Neural cell (in vitro differentiated cells): ENCODE measurements at regions not wholly inside any gene's neighbourhood (a gene's known extent, or its start where the extent isn't known, plus 50 kb on each side); places are given as distances from the start of the nearest gene placed in this dataset.

Experiments
- H2AFZ ChIP-seq: fragments of 200-600, 300-800 bp; sonication (generic), shearing (Covaris generic); 2 replicates; pipeline ENCODE4 v1.6.0; 2014; ENCODE audit warnings: low read depth, mild to moderate bottlenecking, antibody characterized with exemption, low read length, moderate library complexity
- H3F3A ChIP-seq: fragments of 200-600 bp; shearing (Covaris generic); 2 replicates; pipeline ENCODE4 v1.6.1; 2016; ENCODE audit warnings: mild to moderate bottlenecking, moderate library complexity, mixed read lengths, antibody characterized with exemption, low read length; ENCODE audit not compliant: insufficient read depth, poor library complexity, severe bottlenecking
- H3K27ac ChIP-seq: fragments of 200-600, 300-800 bp; sonication (generic), shearing (Covaris generic); 2 replicates; pipeline ENCODE4 v1.5.1; 2014; ENCODE audit warnings: mild to moderate bottlenecking, low read length, moderate library complexity
- H3K27me3 ChIP-seq: fragments of 300-800, 200-600 bp; sonication (generic), shearing (Covaris generic); 2 replicates; pipeline ENCODE4 v1.6.0; 2014; ENCODE audit warnings: mild to moderate bottlenecking, low read depth, low read length, moderate library complexity; ENCODE audit not compliant: insufficient read depth
- H3K36me3 ChIP-seq: fragments of 300-800, 200-600 bp; sonication (generic), shearing (Covaris generic); 2 replicates; pipeline ENCODE4 v1.5.1; 2014; ENCODE audit warnings: mild to moderate bottlenecking, antibody characterized with exemption, low read length, moderate library complexity; ENCODE audit not compliant: insufficient read depth
- H3K4me2 ChIP-seq: fragments of 300-800, 200-600 bp; sonication (generic), shearing (Covaris generic); 2 replicates; pipeline ENCODE4 v1.6.0; 2014; ENCODE audit warnings: mild to moderate bottlenecking, low read length
- H3K4me3 ChIP-seq: fragments of 300-800, 200-600 bp; sonication (generic), shearing (Covaris generic); 2 replicates; pipeline ENCODE4 v1.5.1; 2014; ENCODE audit warnings: mild to moderate bottlenecking, low read length, moderate library complexity
- H3K79me2 ChIP-seq: fragments of 200-600 bp; shearing (Covaris generic); replicated peaks from 2 replicates; pipeline ENCODE4 v1.6.0; 2014; ENCODE audit warnings: mild to moderate bottlenecking, low read length, moderate library complexity; ENCODE audit not compliant: insufficient read depth
- H3K9ac ChIP-seq: fragments of 300-800, 200-600 bp; sonication (generic), shearing (Covaris generic); 2 replicates; pipeline ENCODE4 v1.6.1; 2016; ENCODE audit warnings: mild to moderate bottlenecking, low read length, mixed read lengths
- H3K9me2 ChIP-seq: fragments of 200-600 bp; shearing (Covaris generic); 2 replicates; pipeline ENCODE4 v1.6.1; 2016; ENCODE audit warnings: mild to moderate bottlenecking, low read length, mixed read lengths; ENCODE audit not compliant: insufficient read depth
- H3K9me3 ChIP-seq: fragments of 200-600, 300-800 bp; sonication (generic), shearing (Covaris generic); 2 replicates; pipeline ENCODE4 v1.6.1; 2016; ENCODE audit warnings: mild to moderate bottlenecking, mixed run types, low read length, moderate library complexity, mixed read lengths
- H4K20me1 ChIP-seq: fragments of 200-600 bp; shearing (Covaris generic); 2 replicates; pipeline ENCODE4 v1.6.1; 2016; ENCODE audit warnings: mild to moderate bottlenecking, mixed run types; ENCODE audit not compliant: insufficient read depth
- CTCF ChIP-seq: fragments of 450-650 bp; IDR thresholded peaks from 2 replicates; pipeline ENCODE4 v1.5.1; 2014; ENCODE audit warnings: antibody characterized with exemption, mild to moderate bottlenecking, moderate library complexity; ENCODE audit not compliant: poor library complexity, severe bottlenecking
- EP300 ChIP-seq: fragments of 450-650 bp; conservative IDR thresholded peaks from 2 replicates; pipeline ENCODE4 v1.6.1; 2014; ENCODE audit warnings: antibody characterized with exemption, mild to moderate bottlenecking, moderate library complexity; ENCODE audit not compliant: poor library complexity, severe bottlenecking
- EZH2 ChIP-seq: fragments of 200-600, 300-800 bp; shearing (Covaris generic), sonication (generic); IDR thresholded peaks from 2 replicates; pipeline ENCODE4 v1.6.1; 2014; ENCODE audit warnings: antibody characterized with exemption, low read length, borderline replicate concordance, mild to moderate bottlenecking; ENCODE audit not compliant: insufficient read depth, poor library complexity, severe bottlenecking
- MXI1 ChIP-seq: fragments of 450-650 bp; conservative IDR thresholded peaks from 2 replicates; pipeline ENCODE4 v1.6.1; 2014; ENCODE audit warnings: antibody characterized with exemption, mild to moderate bottlenecking; ENCODE audit not compliant: poor library complexity, severe bottlenecking
- POLR2AphosphoS5 ChIP-seq: IDR thresholded peaks from 2 replicates; pipeline ENCODE4 v1.6.1; 2012
- RAD21 ChIP-seq: fragments of 450-650 bp; conservative IDR thresholded peaks from 2 replicates; pipeline ENCODE4 v1.6.1; 2014; ENCODE audit warnings: antibody characterized with exemption, mild to moderate bottlenecking, moderate library complexity
- REST ChIP-seq: IDR thresholded peaks from 2 replicates; pipeline ENCODE4 v1.6.1; 2012; ENCODE audit warnings: borderline replicate concordance
- TAF1 ChIP-seq: IDR thresholded peaks from 2 replicates; pipeline ENCODE4 v1.6.1; 2012; ENCODE audit warnings: low read depth

GRCh38 chr2:57725337-57725947, 321.2 kb upstream of the VRK2 start:
- Histone ChIP-seq H3K4me2 (no peak overlapping the region), H2AFZ (no peak overlapping the region), H3K27ac (no peak overlapping the region), H3F3A (peaks cover 3% of the 10 kb centered on the region), H4K20me1 (no peaks in the 10 kb centered on the region), H3K79me2 (no peaks in the 10 kb centered on the region), H3K9me3 (no peaks in the 10 kb centered on the region), H3K36me3 (no peaks in the 10 kb centered on the region), H3K9ac (no peak overlapping the region), H3K4me3 (no peak overlapping the region), H3K27me3 (no peaks in the 10 kb centered on the region), H3K9me2 (no peaks in the 10 kb centered on the region)
- TF ChIP-seq REST: no peak
- no peak for TF ChIP-seq MXI1
- TF ChIP-seq EP300: peak; percentile 12

GRCh38 chr2:57726294-57726693, 320.3 kb upstream of the VRK2 start:
- Histone ChIP-seq H3F3A (peaks cover 3% of the 10 kb centered on the region), H3K36me3 (no peaks in the 10 kb centered on the region), H3K4me2 (no peak overlapping the region), H3K27ac (no peak overlapping the region), H3K9me3 (no peaks in the 10 kb centered on the region), H3K79me2 (no peaks in the 10 kb centered on the region), H3K9me2 (no peaks in the 10 kb centered on the region), H4K20me1 (no peaks in the 10 kb centered on the region), H3K4me3 (no peak overlapping the region), H3K9ac (no peak overlapping the region), H2AFZ (no peak overlapping the region), H3K27me3 (no peaks in the 10 kb centered on the region)
- TF ChIP-seq EZH2: no peak
- no peak for TF ChIP-seq REST
- no peak for TF ChIP-seq POLR2AphosphoS5
- TF ChIP-seq RAD21: no peak
- no peak for TF ChIP-seq MXI1
- TF ChIP-seq TAF1: no peak
- TF ChIP-seq CTCF: no peak
